T-cell (primary cell): ENCODE measurements at regions not wholly inside any gene's neighbourhood (a gene's known extent, or its start where the extent isn't known, plus 50 kb on each side); places are given as distances from the start of the nearest gene placed in this dataset.

ENCODE experiments used
- ATAC-seq, 4 experiments: fragments of 200-7000 bp in 3 of 4; fragments of 150-1000 bp in 1 of 4; cut with Tn5 transposase; replicated peaks in 1 of 4; 1 replicate in 3 of 4; 2 replicates in 1 of 4; pipeline ENCODE4 v1.10.0; 2021; ENCODE audit warnings: moderate library complexity in 3 of 4, mild to moderate bottlenecking in 2 of 4, moderate number of reproducible peaks in 1 of 4
- CTCF ChIA-PET, 2 donors: fragments of 300-600 bp; sonication (Branson Sonifier 250); formaldehyde crosslinking; loops; one replicate each; lab custom pipeline; 2022; ENCODE audit warnings: antibody characterized with exemption in 2 of 2; lab: Charles Lee
- POLR2A ChIA-PET, 2 donors: fragments of 300-600 bp; sonication (Branson Sonifier 250); formaldehyde crosslinking; loops; one replicate each; lab custom pipeline; 2022; ENCODE audit warnings: antibody characterized with exemption in 2 of 2; lab: Charles Lee
- DNase-seq, 35 experiments: peaks; one replicate each; pipeline versions ENCODE4 v3.0.0 to v3.0.0-alpha.2; 2013 to 2023
- H3K27ac ChIP-seq: one replicate; pipeline ENCODE4 v1.5.1; 2013; ENCODE audit warnings: low read length
- H3K27me3 ChIP-seq, 2 experiments: replicated peaks in 1 of 2; 1 replicate in 1 of 2; 2 replicates in 1 of 2; pipeline versions ENCODE4 v1.6.1 to v1.7.0; 2013; ENCODE audit warnings: low read length in 1 of 2, mixed read lengths in 1 of 2; ENCODE audit not compliant: control insufficient read depth in 2 of 2, insufficient read depth in 2 of 2; ENCODE audit errors: extremely low read depth in 1 of 2
- H3K36me3 ChIP-seq, 2 donors: 1 replicate in 1 of 2; 2 replicates in 1 of 2; pipeline versions ENCODE4 v1.6.1 to v1.7.0; 2013; ENCODE audit warnings: low read length in 1 of 2; ENCODE audit not compliant: control insufficient read depth in 2 of 2, insufficient read depth in 1 of 2; ENCODE audit errors: extremely low read depth in 1 of 2
- H3K4me1 ChIP-seq, 2 experiments: 1 replicate in 1 of 2; 2 replicates in 1 of 2; pipeline versions ENCODE4 v1.6.1 to v1.7.0; 2013; ENCODE audit warnings: low read length in 2 of 2, mixed read lengths in 1 of 2; ENCODE audit not compliant: insufficient read depth in 2 of 2, control insufficient read depth in 1 of 2; ENCODE audit errors: extremely low read depth in 1 of 2
- H3K4me3 ChIP-seq, 2 donors: 1 replicate in 1 of 2; 2 replicates in 1 of 2; pipeline versions ENCODE4 v1.5.1 to v1.7.0; 2013; ENCODE audit warnings: mild to moderate bottlenecking in 2 of 2, low read length in 1 of 2, moderate library complexity in 1 of 2; ENCODE audit not compliant: control insufficient read depth in 1 of 2; ENCODE audit errors: extremely low read depth in 1 of 2
- H3K9me3 ChIP-seq: 2 replicates; pipeline ENCODE4 v1.7.0; 2013
- H3K27ac Mint-ChIP-seq, 2 donors: one replicate each; pipeline ENCODE4 v1.8.0; 2020 to 2021; ENCODE audit warnings: mild to moderate bottlenecking in 2 of 2, mixed read lengths in 2 of 2
- H3K27me3 Mint-ChIP-seq, 2 donors: one replicate each; pipeline ENCODE4 v1.8.0; 2021 to 2022; ENCODE audit warnings: mixed read lengths in 2 of 2
- H3K36me3 Mint-ChIP-seq: one replicate; pipeline ENCODE4 v1.8.0; 2021; ENCODE audit warnings: mixed read lengths
- H3K4me1 Mint-ChIP-seq, 3 donors: one replicate each; pipeline ENCODE4 v1.8.0; 2020 to 2022; ENCODE audit warnings: mixed read lengths in 3 of 3, mild to moderate bottlenecking in 1 of 3
- H3K4me3 Mint-ChIP-seq, 3 donors: one replicate each; pipeline ENCODE4 v1.8.0; 2020 to 2022; ENCODE audit warnings: mild to moderate bottlenecking in 3 of 3, mixed read lengths in 3 of 3, moderate library complexity in 3 of 3
- H3K9me3 Mint-ChIP-seq, 3 donors: one replicate each; pipeline ENCODE4 v1.8.0; 2020 to 2022; ENCODE audit warnings: mixed read lengths in 3 of 3
- WGBS: methylation state at CpG from one replicate; pipeline ENCODE4 v1.1.5; 2013; ENCODE audit warnings: missing lambda C conversion rate; ENCODE audit not compliant: insufficient coverage; 5-methylcytosine and 5-hydroxymethylcytosine counted together

DNA sequence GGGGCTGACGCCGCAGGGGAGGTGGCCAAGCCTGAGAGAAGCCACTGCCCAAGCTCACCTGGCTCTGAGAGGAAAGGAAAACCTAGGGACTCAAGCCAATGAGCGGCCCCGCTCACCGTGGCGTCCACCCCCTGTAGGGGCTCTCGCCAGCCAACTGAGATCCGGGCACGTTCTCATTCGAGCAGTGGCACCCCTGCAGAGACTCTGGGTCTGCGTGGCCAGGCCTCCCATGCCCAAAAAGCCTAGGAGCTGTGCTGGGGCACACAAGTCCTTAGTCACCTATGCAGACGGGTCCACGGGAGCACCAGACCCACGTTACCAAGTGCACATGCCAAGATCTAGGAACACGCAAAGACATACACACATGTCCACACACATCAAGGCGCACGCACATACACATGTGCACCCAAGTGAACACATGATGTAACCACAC is 106.2 kb downstream of the NCOR2 start:
- peaks cover 34 to 63% (median 35%) of the 10 kb centered on the region in 3 donors for H3K4me1 Mint-ChIP-seq
- Histone ChIP-seq H3K36me3 (peaks cover 19 to 32% of the 10 kb centered on the region in 2 donors), H3K4me1 (peaks cover 9 to 53% of the 10 kb centered on the region in 2 experiments), H3K27me3 (no peaks in the 10 kb centered on the region), H3K4me3 (no peak overlapping the region), H3K9me3 (no peaks in the 10 kb centered on the region), H3K27ac (no peak overlapping the region)
- ATAC-seq (no peak), DNase-seq (no peak)
- peaks cover 0 to 6% (median 0%) of the 10 kb centered on the region in 3 donors for H3K9me3 Mint-ChIP-seq
- H3K27me3 Mint-ChIP-seq = no peaks in the 10 kb centered on the region
- POLR2A ChIA-PET = no interaction called here
- WGBS = 96% methylated on average over 17 of the region's 17 CpGs
- H3K27ac Mint-ChIP-seq = no peak overlapping the region
- no peak overlapping the region for H3K4me3 Mint-ChIP-seq
- CTCF ChIA-PET = no interaction called here
- H3K36me3 Mint-ChIP-seq = peaks cover 34% of the 10 kb centered on the region

- H3K4me3 Mint-ChIP-seq = no peak overlapping the region
- 100% methylated on average over 6 of the region's 9 CpGs for WGBS
- ChIA-PET POLR2A (no interaction called here), CTCF (no interaction called here)
- Histone ChIP-seq H3K36me3 (peaks cover 19 to 32% of the 10 kb centered on the region in 2 donors), H3K27ac (no peak overlapping the region), H3K4me1 (peaks cover 8 to 53% of the 10 kb centered on the region in 2 experiments), H3K4me3 (no peak overlapping the region), H3K27me3 (no peaks in the 10 kb centered on the region), H3K9me3 (no peaks in the 10 kb centered on the region)
- ATAC-seq (no peak), DNase-seq (no peak)
- H3K4me1 Mint-ChIP-seq = peaks cover 34 to 63% (median 34%) of the 10 kb centered on the region in 3 donors
- no peaks in the 10 kb centered on the region for H3K27me3 Mint-ChIP-seq
- peaks cover 0 to 6% (median 0%) of the 10 kb centered on the region in 3 donors for H3K9me3 Mint-ChIP-seq
- no peak overlapping the region for H3K27ac Mint-ChIP-seq
- peaks cover 34% of the 10 kb centered on the region for H3K36me3 Mint-ChIP-seq
Measured at GRCh38 chr12:124460771-124461170, 106.6 kb downstream of the NCOR2 start.

- no peaks in the 10 kb centered on the region for H3K27me3 ChIP-seq
- H3K4me3 ChIP-seq = no peak overlapping the region
- peaks cover 19 to 30% of the 10 kb centered on the region in 2 donors for H3K36me3 ChIP-seq
- H3K9me3 ChIP-seq = no peaks in the 10 kb centered on the region
- 95% methylated on average over 15 of the region's 18 CpGs for WGBS
- ChIA-PET POLR2A (no interaction called here), CTCF (no interaction called here)
- Mint-ChIP-seq H3K4me1 (peaks cover 31 to 64% (median 32%) of the 10 kb centered on the region in 3 donors), H3K36me3 (peaks cover 34% of the 10 kb centered on the region), H3K27ac (peak overlapping the region; percentile 35 to 78), H3K4me3 (no peak overlapping the region), H3K9me3 (peaks cover 0 to 6% (median 0%) of the 10 kb centered on the region in 3 donors), H3K27me3 (no peaks in the 10 kb centered on the region)
- H3K27ac ChIP-seq = no peak overlapping the region
- peaks cover 6 to 53% of the 10 kb centered on the region in 2 experiments for H3K4me1 ChIP-seq
- DNase-seq (no peak), ATAC-seq (no peak)
Measured at GRCh38 chr12:124459852-124460645, 107.4 kb downstream of the NCOR2 start.

DNA sequence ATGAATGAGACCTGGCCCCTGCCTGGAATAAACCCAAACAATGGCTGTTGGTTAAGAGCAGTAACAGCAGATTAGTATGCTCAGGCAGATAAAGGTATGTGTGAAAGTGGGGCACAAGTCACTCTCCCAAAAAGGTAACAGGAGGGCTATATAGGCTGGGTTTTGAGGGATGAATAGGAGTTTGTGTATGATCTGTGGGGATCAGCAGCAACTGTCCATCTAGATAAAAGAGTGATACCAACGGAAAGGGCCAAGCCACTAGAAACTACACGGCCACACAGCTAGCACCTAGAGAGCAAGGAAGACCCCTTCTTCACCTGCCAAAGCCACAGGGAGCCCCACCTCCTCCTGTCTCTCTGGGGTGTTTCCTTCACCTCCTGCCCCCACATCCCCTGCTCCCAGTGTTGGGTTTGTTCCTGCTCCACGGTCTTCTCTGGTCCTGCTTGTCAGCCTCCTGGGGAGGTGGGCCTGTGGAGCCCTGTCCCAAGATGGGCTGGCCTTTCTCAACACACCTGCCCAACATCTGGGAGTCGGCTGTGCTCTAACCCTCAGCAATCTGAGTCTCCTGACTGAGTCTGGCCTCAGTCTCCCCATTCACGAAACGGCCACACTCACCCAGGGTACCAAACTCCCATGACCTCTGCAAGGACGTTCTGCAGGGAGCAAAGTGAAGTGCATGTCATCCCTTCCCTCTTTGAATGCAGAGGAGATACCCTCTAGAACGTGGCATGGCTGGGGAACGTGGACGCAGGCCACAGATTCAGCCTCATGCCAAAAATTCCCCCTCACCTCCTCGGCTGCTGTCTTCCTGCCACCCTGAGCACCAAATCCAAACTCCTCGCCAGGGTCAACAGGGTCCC is 108.2 kb downstream of the NCOR2 start:
- Mint-ChIP-seq H3K36me3 (peaks cover 26% of the 10 kb centered on the region), H3K9me3 (no peaks in the 10 kb centered on the region)

DNA sequence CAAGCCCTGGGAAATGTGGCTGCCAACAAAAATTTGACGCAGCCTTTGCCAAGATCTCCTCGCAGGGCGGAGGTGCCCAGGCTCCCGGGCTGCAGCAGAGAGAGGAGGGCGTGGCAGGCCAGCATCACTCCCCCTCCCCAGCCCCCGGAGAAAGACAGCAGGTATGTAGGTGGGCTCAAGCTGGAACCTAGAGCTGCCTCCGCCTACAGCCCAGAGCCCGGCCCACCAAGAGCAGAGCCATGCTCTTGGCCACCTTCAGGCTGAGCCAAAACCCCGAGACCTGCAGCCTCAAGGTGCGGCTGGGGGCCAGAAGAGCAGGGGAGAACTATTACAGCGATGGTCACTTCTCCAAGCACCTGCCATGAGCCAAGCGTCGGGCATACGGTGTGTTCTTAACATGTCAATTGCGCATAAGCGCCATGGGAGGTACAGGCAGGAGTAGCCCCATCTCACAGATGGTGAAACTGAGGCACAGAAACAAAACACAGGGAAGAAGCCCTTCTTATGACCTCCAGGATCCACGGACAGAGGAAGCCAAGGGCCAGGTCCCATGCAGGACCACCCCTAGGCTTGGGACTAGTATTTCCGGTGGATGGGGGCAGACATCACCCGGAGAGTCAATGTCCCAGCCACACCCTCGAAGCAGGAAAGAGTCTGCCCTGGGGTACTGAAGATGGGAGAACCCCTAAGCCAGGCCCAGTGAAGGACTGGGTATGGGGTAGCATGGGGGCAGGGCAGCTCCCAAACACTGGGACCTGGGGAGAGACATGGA is 109.0 kb downstream of the NCOR2 start:
- Histone ChIP-seq H3K27ac (peak overlapping the region; percentile 88), H3K9me3 (no peaks in the 10 kb centered on the region), H3K36me3 (peaks cover 17 to 21% of the 10 kb centered on the region in 2 donors), H3K27me3 (no peaks in the 10 kb centered on the region), H3K4me3 (no peak overlapping the region), H3K4me1 (peaks cover 15 to 59% of the 10 kb centered on the region in 2 experiments)
- Mint-ChIP-seq H3K36me3 (peaks cover 21% of the 10 kb centered on the region), H3K27me3 (no peaks in the 10 kb centered on the region), H3K27ac (peak overlapping the region; percentile 49 to 71), H3K4me1 (peaks cover 34 to 67% (median 39%) of the 10 kb centered on the region in 3 donors), H3K9me3 (no peaks in the 10 kb centered on the region), H3K4me3 (no peak overlapping the region)
- DNase-seq (no peak), ATAC-seq (no peak)
- WGBS = 97% methylated on average over 15 of the region's 20 CpGs
- CTCF ChIA-PET = no interaction called here
- POLR2A ChIA-PET = no interaction called here

More for the DNA sequence above, 108.2 kb downstream of the NCOR2 start:
- 94% methylated on average over 9 of the region's 12 CpGs for WGBS
- H3K27ac ChIP-seq = peak overlapping the region; percentile 39
- no peaks in the 10 kb centered on the region for H3K27me3 Mint-ChIP-seq
- DNase-seq (no peak), ATAC-seq (no peak)
- no peaks in the 10 kb centered on the region for H3K27me3 ChIP-seq
- peaks cover 17 to 23% of the 10 kb centered on the region in 2 donors for H3K36me3 ChIP-seq
- peak overlapping the region; percentile 35 to 78 for H3K27ac Mint-ChIP-seq
- POLR2A ChIA-PET = no interaction called here
- peaks cover 9 to 53% of the 10 kb centered on the region in 2 experiments for H3K4me1 ChIP-seq
- H3K4me1 Mint-ChIP-seq = peaks cover 30 to 64% (median 32%) of the 10 kb centered on the region in 3 donors
- no peak overlapping the region for H3K4me3 Mint-ChIP-seq
- H3K4me3 ChIP-seq = no peak overlapping the region
- no peaks in the 10 kb centered on the region for H3K9me3 ChIP-seq
- CTCF ChIA-PET = no interaction called here
